ENCODE measurements at regions not wholly inside any gene's neighbourhood (a gene's known extent, or its start where the extent isn't known, plus 50 kb on each side); places are given as distances from the start of the nearest gene placed in this dataset.

GRCh38 chr1:22221233-22221780 lies 78.4 kb upstream of the WNT4 start:
- DNase-seq (ENCODE audit: low read depth, low spot score): no peak

GRCh38 chr1:22222723-22223122 lies 79.8 kb upstream of the WNT4 start:
- no peak for DNase-seq (ENCODE audit: low read depth, low spot score)

GRCh38 chr1:22223176-22223575 lies 80.3 kb upstream of the WNT4 start:
- no peak for DNase-seq (ENCODE audit: low read depth, low spot score)

- no peak for DNase-seq (ENCODE audit: low read depth, low spot score)
Measured at GRCh38 chr1:22224091-22224490, 81.2 kb upstream of the WNT4 start.

GRCh38 chr1:22224631-22225030 lies 81.7 kb upstream of the WNT4 start:
- DNase-seq (ENCODE audit: low read depth, low spot score): no peak

GRCh38 chr1:22225858-22226589 lies 83.1 kb upstream of the WNT4 start:
- no peak for DNase-seq (ENCODE audit: low read depth, low spot score)

- no peak for DNase-seq (ENCODE audit: low read depth, low spot score)
Measured at GRCh38 chr1:22228074-22228473, 85.2 kb upstream of the WNT4 start.

GRCh38 chr1:22228505-22228911 lies 85.6 kb upstream of the WNT4 start:
- no peak for DNase-seq (ENCODE audit: low read depth, low spot score)

GRCh38 chr1:22229379-22229778 lies 86.5 kb upstream of the WNT4 start:
- no peak for DNase-seq (ENCODE audit: low read depth, low spot score)

GRCh38 chr1:22231068-22231593 lies 88.2 kb upstream of the WNT4 start:
- no peak for DNase-seq (ENCODE audit: low read depth, low spot score)

- no peak for DNase-seq (ENCODE audit: low read depth, low spot score)
Measured at GRCh38 chr1:22231995-22232690, 89.2 kb upstream of the WNT4 start.

GRCh38 chr1:22233222-22233621 lies 90.3 kb upstream of the WNT4 start:
- no peak for DNase-seq (ENCODE audit: low read depth, low spot score)

GRCh38 chr1:22234476-22235030 lies 91.7 kb upstream of the WNT4 start:
- no peak for DNase-seq (ENCODE audit: low read depth, low spot score)

- DNase-seq (ENCODE audit: low read depth, low spot score): no peak
Measured at GRCh38 chr1:22236166-22236565, 93.3 kb upstream of the WNT4 start.

GRCh38 chr1:22236900-22237299 lies 94.0 kb upstream of the WNT4 start:
- no peak for DNase-seq (ENCODE audit: low read depth, low spot score)

GRCh38 chr1:22237433-22238093 lies 94.7 kb upstream of the WNT4 start:
- no peak for DNase-seq (ENCODE audit: low read depth, low spot score)

- DNase-seq (ENCODE audit: low read depth, low spot score): no peak
Measured at GRCh38 chr1:22238356-22239224, 95.7 kb upstream of the WNT4 start.

- no peak for DNase-seq (ENCODE audit: low read depth, low spot score)
Measured at GRCh38 chr1:22239378-22239777, 96.5 kb upstream of the WNT4 start.

- DNase-seq (ENCODE audit: low read depth, low spot score): no peak
Measured at GRCh38 chr1:22241250-22241649, 98.4 kb upstream of the WNT4 start.

GRCh38 chr1:22241811-22242210 lies 98.9 kb upstream of the WNT4 start:
- no peak for DNase-seq (ENCODE audit: low read depth, low spot score)

GRCh38 chr1:22245100-22245650 lies 102.3 kb upstream of the WNT4 start:
- DNase-seq (ENCODE audit: low read depth, low spot score): no peak

All from smooth muscle cell of the brain vasculature (primary cell).